ENCODE measurements at regions not wholly inside any gene's neighbourhood (a gene's known extent, or its start where the extent isn't known, plus 50 kb on each side); places are given as distances from the start of the nearest gene placed in this dataset.

DNA sequence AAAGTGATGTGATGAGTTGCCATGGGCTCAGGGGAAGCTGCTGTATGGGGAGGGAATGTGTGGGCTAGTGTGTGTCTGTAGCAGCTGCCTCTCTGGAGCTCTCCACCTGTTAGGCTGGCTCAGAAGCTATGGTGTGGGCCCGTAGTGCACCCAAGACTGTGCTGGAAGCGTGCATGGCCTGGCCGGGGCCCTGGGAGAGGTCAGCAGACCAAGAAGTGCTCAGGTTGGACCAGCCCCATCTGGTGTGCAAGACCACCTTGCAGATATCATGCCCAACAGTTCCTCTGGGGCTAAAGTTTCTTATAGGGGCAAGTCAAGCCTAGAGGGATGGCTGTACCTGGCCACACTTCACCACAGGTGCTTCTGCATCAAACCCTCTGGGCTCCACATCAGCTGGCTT is 274.4 kb upstream of the CCDC179 start:
- no peak for DNase-seq (ENCODE audit: low spot score in 2 of 2)
- WGBS, 2 donors, result 86 to 95% methylated on average over 3 of the region's 3 CpGs
- intact Hi-C loops (cut with DNase I; ENCODE audit: low total_unique reads), result no loop called here
- no peak overlapping the region for H3K4me3 ChIP-seq (ENCODE audit: low read depth, poor library complexity, severe bottlenecking)
- no peak for TF ChIP-seq POLR2A (IDR thresholded peaks at IDR 0.05)
- TF ChIP-seq, protein P1, sequence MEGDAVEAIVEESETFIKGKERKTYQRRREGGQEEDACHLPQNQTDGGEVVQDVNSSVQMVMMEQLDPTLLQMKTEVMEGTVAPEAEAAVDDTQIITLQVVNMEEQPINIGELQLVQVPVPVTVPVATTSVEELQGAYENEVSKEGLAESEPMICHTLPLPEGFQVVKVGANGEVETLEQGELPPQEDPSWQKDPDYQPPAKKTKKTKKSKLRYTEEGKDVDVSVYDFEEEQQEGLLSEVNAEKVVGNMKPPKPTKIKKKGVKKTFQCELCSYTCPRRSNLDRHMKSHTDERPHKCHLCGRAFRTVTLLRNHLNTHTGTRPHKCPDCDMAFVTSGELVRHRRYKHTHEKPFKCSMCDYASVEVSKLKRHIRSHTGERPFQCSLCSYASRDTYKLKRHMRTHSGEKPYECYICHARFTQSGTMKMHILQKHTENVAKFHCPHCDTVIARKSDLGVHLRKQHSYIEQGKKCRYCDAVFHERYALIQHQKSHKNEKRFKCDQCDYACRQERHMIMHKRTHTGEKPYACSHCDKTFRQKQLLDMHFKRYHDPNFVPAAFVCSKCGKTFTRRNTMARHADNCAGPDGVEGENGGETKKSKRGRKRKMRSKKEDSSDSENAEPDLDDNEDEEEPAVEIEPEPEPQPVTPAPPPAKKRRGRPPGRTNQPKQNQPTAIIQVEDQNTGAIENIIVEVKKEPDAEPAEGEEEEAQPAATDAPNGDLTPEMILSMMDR (IDR thresholded peaks at IDR 0.05), result no peak

DNA sequence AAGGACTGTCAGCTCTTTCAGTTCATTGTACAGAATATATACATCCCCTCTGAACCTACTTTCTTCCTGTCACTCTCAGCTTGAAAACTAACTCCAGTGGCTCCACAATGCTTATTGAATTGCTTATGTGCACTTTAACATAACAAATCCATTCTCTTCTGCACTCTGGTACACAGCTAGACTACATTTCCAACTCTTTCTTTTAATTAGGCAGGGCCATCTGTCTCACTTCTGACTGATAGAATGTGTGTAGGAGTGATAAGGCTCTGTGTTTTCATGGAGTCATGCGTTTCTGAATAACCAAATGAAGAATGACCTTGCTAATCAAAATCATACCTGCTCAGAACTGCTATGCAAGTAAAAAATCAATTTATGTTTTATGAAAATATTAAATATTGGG is 278.5 kb upstream of the CCDC179 start:
- DNase-seq (ENCODE audit: low spot score in 2 of 2), result no peak
- WGBS, 2 donors, result 71 to 76% methylated on average over 1 of the region's 1 CpG
- H3K4me3 ChIP-seq (ENCODE audit: low read depth, poor library complexity, severe bottlenecking), result no peak overlapping the region
- intact Hi-C loops (cut with DNase I; ENCODE audit: low total_unique reads), result no loop called here
- TF ChIP-seq, protein P1 (IDR thresholded peaks at IDR 0.05), result no peak
- no peak for TF ChIP-seq POLR2A (IDR thresholded peaks at IDR 0.05)

DNA sequence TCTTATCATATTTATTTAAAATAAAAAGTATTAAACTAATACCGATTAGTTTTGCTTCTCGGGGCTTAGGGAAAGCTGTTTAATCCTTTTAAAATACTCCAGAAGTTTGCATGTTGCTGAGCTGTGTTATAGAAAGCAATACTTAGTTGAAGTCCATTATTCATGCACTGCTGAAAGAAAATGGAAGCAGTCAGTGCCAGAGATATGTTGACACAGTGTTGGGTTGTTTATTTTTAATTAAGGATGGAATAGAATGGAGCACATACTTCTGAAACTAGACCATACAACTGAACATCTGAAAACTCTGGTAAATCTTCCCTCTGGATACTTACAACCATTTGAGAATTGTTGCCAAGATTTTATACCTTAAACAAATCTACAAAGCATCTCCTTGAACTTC is 282.7 kb upstream of the CCDC179 start:
- H3K4me3 ChIP-seq (ENCODE audit: low read depth, poor library complexity, severe bottlenecking), result no peak overlapping the region
- intact Hi-C loops (cut with DNase I; ENCODE audit: low total_unique reads), result no loop called here
- WGBS, 2 donors, result 84% methylated on average over 2 of the region's 2 CpGs
- TF ChIP-seq, protein P1 (IDR thresholded peaks at IDR 0.05), result no peak
- TF ChIP-seq POLR2A (IDR thresholded peaks at IDR 0.05), result no peak
- DNase-seq (ENCODE audit: low spot score in 2 of 2), result no peak

DNA sequence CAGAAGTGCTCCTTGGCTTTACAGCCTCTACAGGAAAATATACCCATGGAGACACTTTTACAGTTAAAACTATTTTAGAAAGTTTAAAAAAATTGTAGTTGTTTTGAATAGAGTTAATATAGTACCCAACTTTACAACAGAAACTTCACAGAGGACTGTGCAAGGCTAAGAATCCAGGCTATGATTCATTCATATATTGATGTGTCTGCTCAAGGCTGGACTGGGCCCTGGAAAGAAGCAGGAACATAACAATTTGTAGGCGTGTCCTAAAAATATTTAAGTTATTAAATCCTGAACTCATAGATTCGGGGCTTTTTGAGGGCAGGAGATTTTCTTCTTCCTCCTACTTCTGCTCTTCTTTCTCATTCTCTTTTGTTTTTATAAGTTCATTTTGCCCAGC is 291.5 kb upstream of the CCDC179 start:
- H3K4me3 ChIP-seq (ENCODE audit: low read depth, poor library complexity, severe bottlenecking), result no peak overlapping the region
- DNase-seq (ENCODE audit: low spot score in 2 of 2), result no peak
- no peak for TF ChIP-seq POLR2A (IDR thresholded peaks at IDR 0.05)
- TF ChIP-seq, protein P1 (IDR thresholded peaks at IDR 0.05), result no peak
- intact Hi-C loops (cut with DNase I; ENCODE audit: low total_unique reads), result no loop called here
- WGBS, 2 donors, result 75 to 76% methylated on average over 2 of the region's 2 CpGs

DNA sequence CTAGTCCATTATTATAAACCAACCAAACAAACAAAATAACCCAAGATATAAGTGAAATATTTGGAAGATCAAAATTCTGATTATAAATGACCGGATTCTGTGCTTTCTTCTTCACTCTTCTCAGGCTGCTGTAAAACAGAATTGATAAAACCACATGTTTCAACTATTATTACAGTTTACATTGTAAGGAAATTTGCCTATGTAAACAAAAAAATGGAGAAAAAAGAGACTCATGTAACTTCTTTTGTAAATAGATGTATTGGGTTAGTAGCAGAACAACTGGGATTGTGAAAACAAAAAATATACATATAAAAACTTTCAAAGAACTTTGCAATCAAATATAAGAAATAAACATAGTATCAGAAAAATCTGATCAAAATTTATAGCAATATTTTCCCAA is 295.2 kb upstream of the CCDC179 start:
- 92 to 94% methylated on average over 1 of the region's 1 CpG for WGBS, 2 donors
- no peak for DNase-seq (ENCODE audit: low spot score in 2 of 2)
- no peak overlapping the region for H3K4me3 ChIP-seq (ENCODE audit: low read depth, poor library complexity, severe bottlenecking)
- no peak for TF ChIP-seq POLR2A (IDR thresholded peaks at IDR 0.05)
- TF ChIP-seq, protein P1 (IDR thresholded peaks at IDR 0.05), result no peak
- intact Hi-C loops (cut with DNase I; ENCODE audit: low total_unique reads), result no loop called here

DNA sequence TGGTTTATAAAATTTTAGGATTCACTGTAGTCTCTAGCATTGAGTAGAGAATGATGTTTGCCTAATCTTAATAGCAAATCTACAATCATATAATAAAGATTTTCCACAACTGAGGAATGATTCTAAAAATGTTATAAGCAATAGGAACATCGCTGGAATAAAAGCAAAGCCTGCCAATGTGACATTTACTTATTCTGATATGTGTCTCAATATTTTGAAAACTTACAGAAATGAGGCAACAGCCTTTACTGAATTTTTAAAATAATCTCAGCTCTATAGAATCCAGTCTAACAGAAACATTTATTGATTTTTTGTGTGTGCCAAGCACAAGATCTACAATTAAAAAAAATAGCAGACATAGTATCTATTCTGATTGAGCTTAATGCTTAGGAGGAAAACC is 303.7 kb upstream of the CCDC179 start:
- TF ChIP-seq POLR2A (IDR thresholded peaks at IDR 0.05), result no peak
- TF ChIP-seq, protein P1 (IDR thresholded peaks at IDR 0.05), result no peak
- WGBS, 2 donors, result 83 to 95% methylated on average over 1 of the region's 1 CpG
- no peak overlapping the region for H3K4me3 ChIP-seq (ENCODE audit: low read depth, poor library complexity, severe bottlenecking)
- no peak for DNase-seq (ENCODE audit: low spot score in 2 of 2)
- intact Hi-C loops (cut with DNase I; ENCODE audit: low total_unique reads), result no loop called here
